Astrocyte of the hippocampus (primary cell): ENCODE measurements at regions not wholly inside any gene's neighbourhood (a gene's known extent, or its start where the extent isn't known, plus 50 kb on each side); places are given as distances from the start of the nearest gene placed in this dataset.
A peak's percentile ranks its signal among the peaks of the same experiment; 100 is the strongest.

ENCODE experiments used
- DNase-seq: peaks from one replicate; pipeline ENCODE4 v3.0.0; 2011; ENCODE audit warnings: low read depth, low spot score

DNA sequence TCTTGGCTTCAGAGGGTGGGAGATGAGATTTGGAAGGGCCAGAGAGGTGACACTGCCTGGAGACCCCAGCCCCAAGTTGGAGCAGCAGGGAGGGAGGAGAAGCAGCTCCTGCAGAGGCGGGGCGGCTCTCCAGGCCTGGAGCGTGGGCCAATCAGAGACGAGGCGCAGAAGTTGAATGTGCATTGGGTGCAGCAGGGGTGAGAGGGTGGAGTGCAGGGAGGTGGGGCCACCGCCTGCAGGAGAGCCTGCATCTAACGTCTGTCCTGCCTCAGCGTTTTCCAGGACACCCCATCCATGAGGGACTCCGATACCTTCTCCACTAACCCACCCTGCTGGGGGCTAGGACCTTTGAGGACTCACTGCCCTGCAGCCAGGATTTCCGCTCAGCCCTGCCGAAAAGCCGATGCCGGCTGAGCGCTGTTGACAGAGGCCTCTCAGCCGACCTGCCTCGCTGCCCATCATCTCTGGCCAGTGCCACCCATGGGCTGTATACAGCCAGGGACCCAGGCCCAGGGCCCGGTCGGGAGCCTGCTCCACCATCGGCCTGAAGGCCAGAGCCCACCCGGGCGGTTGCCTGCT, 146.2 kb downstream of the ENGASE start:
- DNase-seq, result no peak

DNA sequence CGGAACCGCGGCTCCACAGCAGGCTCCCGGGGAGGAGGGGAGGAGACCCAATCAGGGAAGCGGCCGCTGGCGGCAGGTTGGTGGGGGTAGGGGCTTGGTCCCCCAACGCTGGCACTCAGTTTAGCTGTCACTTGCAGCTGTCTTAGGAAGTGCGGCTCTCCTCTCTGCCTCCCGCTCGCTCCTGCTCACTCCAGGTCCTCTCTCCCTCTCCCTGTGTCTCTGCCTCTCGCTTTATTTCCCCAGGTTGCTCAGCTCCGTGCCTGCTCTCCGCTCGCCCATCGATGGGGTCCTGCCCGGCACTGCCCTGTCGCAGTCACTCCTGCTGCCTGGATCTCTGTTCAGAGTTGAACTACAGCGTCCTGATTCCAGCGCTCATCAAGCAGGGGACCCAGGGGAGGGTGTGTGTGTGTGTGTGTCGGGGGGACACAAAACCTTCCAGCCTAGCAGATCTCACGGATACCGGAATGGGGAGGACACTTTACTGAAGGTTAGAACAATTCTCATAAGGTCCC, 145.6 kb downstream of the ENGASE start:
- peak; percentile 3 for DNase-seq

DNA sequence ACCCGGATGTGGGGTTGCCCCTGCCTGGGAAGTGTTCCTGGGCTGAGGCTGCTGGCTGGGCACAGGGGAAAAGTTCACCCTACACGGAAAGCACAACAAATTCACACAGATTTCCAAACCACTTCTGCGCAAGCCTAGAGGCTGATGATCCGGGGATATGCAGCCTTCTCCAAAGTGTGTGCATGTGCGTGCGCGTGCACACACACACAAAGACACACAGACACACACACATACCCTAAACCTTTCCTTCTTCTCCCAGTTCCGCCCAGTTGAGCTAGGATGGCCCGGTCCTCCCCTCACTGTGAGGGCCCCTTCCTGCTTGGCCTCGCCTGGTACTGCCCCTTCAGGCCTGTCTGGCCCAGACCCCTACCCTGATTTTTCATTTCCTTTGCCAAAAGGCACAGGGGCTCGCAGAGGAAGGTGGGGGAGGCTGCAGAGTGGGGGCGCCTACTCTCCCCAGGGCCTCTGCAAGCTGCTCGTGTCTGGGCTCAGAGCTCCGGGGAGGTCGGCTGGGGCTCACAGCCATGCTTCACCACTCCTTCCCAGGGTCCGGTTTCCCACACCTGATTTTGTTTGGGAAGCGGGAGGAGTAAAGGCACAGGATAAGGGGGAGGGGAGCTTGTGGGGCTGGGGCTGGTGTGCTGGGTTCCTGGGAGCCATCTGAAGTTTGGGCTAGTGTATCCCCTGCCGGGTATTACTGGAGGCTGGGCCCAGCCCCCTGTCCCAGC, 144.7 kb downstream of the ENGASE start:
- DNase-seq, result no peak

DNA sequence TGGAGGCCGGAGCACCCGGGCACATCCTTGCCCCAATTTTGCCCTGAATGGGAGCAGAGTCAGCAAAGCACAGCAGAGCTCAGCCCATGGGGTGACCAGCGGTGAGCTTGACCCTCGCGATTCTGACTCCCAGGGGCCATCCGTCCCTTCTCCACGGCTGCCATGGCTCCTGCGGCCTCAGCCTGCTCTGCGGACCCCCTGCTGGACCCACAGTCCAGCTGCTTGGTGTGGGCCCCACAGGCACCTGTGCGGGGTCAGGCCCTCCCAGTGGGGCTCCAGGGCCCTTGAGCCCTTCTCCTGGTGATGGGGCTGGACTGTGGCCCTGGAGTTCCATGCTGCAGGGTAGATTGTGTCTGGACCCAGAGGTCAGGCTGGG, 144.2 kb downstream of the ENGASE start:
- DNase-seq, result no peak

DNA sequence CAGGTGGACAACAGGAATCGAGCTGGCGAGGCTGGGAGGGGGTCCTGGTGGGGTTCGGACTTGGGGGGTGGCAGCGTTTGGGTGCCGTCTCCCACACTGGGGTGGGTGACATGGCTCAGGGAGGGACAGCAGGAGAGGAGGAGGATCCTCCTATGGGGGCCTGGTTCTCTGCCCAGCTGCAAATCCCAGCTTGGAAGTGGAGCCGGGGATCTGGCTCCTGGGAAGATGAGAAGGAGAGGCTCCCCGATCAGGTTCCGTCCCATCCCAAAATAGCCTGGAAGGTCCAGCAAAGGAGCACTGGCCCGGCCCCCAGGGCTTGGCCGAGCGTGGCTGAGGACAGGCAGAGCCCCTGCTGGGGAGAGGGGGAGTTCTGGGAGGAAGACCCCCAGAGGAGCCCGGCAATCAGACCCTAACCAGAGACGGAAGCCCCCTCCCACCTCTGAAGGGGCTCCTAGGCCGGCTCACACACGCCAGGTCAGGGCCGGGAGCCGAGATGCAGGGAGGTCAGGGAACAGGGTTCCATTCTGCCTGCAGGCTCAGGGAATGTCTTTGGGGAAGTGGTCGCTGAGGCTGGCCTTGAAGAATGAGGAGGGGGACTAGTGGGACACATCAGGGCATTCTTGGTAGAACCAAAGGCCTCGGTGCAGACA, 143.7 kb downstream of the ENGASE start:
- DNase-seq, result no peak

DNA sequence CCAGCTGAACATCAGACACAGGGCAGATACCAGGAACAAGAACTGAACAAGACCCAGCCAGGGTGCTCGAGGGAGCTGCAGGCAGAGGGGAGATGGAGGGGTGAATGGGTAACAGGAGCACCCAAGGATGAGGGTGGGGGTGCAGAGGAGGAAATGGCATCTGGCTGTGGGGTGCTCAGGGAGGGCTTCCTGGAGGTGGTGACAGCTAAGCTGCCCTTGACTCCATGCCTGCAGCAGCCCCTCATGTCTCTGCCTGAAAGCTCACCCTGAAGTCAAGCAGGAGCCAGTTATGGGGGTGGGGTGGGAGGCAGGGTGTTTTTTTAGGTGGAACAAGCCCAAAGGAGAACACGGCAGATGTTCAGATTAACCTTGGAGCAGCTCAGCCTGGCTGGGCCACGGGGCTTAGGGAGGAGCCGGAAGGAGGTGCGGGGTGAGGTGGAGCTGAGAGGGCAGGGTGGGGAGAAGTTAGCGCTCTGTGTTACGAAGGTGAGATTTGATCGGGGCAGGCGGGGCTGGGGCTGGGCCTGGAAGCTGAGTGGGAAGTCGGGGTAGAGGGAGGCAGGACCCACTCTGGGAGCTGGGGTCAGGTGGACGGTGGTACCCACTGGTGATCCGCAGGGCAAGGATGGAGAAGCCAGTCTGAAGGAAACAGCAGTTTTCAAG, 143.0 kb downstream of the ENGASE start:
- no peak for DNase-seq

DNA sequence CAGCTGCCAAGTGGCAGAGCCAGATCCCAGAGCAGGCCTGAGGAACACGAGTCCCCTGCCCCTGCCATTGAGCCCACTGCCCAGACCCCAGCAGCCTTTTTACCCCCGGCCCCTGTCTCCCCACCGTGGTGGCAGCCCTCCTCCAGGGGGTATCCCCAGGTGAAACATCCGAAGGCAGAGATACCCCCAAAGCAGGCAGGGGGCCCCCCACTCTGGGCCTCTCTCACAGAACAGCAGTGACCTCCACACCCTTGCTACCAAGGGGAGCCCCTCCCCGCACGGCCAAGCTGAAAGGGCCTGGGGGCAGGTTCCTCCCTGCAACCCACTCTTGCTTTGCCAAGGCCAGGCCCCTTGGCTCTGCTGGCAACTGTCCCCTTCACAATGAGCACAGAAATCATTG, 142.2 kb downstream of the ENGASE start:
- no peak for DNase-seq

DNA sequence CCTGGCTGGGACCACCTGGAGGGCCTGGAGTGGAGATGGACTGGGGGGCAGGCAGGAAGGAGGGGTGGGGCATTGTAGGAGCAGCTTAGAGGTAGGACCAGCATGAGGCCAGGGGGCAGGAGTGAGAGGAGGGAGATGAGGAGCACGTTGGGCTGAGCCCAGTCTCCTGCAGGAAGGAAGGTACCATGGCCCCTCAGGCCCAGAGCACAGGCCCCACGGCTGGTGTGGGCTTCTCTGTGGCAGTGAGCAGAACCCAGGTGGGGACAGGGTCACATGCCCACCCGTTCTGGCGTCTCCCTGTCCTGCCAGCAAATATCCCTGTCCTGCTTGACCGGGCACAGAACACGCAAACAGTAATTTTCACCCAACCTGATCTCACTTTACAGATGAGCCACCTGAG, 141.8 kb downstream of the ENGASE start:
- DNase-seq, result no peak

DNA sequence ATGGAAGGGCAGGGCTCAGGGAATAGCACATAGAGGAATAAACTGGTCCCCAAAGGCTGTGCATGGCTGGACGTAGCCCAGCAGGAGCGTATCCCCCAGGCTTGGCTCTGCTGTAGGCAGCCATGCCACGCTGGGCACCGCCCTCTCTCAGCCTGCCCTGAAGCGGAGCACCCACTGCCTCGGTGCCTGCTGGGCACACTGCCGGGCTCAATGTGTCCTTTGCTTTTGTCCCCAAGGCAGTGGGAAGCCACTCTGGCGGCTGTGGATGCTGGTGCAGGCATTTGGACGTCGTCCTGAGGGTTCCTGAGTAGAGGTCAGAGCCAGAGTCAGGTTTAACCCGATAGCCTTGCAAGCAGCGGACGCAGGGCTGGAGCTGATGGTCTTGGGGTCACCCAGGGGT, 141.0 kb downstream of the ENGASE start:
- no peak for DNase-seq

DNA sequence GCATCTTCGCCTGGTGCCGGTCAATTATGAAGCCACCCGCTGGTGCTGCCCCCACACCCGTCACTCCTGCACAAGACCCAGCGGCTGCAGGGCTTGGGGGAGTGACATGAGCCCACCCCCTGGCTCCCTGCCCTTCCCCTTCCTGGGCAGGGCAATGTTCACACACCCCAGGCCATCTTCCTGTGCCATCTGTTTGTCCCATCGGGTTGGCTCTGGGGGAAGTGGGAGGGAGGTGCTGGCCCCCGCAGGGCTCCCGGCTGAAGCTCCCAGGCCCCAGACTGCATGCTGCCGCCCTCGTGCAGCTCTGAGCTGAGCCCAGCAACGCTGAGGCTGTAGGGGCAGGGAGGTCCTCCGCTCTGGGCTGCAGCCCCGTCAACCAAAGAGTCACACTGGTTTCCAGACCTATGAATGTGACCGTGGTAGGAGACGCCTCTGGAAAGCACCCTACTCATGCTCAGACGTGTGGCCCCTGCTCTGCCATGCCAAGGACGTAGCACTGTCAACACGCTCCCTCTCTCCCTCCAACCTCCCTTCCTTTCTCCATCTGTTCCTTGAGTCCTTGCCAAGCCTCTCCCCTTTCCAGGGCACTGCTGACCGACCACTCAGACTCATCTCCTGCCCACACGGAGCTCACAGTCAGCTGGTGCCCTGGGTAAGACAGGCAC, 140.4 kb downstream of the ENGASE start:
- no peak for DNase-seq

DNA sequence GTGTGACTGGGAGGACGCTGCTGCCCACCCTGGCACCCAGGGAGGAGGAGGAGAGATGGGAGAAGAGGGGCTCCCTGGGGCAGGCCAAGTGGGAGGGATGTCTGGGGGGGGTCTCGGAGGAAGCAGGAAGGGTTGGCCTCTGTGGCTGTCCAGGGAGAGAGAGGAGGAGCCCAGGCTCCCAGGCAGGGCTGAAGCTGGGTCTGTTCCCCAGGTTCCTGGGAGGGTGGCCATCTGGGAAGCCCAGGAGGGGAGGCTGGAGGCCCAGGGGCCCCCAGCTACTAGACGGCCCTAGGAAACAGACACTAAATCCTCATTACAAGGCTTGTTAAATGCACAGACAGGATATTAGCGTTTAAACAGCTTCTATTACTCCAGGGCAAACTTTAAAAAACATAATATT, 139.8 kb downstream of the ENGASE start:
- no peak for DNase-seq

DNA sequence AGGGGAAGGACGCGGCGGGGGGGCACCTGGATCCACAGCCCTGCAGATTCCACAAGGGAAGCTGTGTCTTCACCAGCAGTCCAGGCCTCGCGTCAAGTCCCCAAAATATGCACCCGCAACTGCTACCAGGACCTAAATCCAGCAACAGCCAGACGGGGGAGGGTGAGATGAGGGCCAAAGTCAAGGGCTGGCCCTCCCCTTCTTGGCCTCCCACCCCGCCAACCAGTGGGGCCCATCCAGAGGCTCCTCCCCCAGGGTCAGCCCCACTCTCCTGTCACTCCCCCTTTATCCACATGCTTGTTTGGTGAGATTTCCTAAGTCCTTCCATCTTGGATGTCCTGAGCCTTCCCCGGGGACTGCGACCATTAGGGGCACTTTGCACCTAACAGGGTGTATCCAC, 138.7 kb downstream of the ENGASE start:
- no peak for DNase-seq

DNA sequence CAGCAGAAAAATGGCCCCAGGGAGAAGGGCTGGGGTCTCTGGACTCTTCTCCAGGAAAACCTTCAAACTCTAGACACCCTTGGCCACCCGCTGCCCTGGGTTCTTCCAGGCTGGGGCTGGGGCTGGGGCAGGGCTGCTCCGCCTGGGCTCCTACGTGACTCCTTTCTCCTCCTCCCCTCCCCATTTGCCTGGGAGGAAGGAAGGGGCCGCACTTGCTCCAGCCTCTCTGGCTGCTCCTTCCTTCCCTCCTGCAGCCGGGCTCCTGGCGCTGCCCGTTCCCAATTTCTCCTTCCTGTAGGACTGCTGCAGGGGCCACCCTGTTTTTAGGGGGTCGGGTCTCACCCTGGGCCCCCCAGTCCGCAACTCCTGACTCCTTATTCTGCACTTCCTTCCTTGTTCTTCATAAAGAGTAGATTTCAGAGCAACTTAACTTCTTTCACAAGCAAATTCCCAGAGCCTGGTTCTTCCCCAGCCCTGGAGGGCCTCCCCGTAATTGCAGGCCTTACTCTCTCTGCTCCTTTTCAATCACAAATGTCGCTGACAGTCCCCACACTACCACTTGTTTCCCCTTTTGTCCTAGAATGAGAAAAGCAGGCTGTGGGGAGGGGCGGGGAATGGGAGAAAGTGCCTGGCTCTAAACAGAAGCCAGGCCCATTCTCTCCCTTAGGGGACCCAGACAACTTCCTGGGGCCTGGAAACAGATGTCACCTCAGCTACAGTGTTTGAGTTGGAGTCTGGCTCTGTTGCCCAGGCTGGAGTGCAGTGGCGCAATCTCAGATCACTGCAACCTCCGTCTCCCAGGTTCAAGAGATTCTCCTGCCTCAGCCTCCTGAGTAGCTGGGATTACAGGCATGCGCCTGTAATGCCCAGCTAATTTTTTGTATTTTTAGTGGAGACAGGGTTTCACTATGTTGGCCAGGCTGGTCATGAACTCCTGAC, 137.8 kb downstream of the ENGASE start:
- no peak for DNase-seq

DNA sequence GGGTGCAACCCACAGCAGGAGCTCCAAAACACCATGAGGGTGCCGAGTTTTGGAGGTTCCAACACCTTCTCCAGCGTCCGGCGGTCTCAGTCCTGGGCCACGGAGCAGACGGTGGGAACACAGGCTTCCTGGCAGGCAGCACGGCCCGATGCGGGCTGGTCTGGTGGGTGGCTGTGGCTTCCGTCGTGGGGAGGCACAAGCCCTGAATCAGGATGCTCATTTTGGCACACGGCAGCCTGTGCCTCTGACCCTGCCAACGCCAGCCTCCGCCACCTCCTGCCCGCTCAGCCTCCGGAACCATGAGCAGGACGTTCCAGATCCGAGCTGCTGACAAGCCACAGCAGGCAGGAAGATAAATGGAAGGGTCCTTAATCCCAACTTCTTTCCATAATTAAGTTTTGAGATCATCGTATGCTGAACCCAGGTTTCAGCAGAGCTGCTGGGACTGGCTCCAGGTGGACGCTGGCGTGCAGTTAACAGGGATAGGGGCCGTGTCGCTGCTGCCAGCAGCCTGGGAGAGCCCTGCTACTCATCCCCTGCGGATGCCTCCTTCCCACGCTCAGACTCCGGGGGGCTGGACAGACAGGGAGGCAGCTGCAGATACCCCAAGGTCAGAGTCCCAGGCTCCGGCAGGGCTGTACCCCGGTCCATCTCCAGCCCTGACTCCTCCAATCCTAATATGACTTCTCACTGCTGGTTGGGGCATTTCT, 136.6 kb downstream of the ENGASE start:
- DNase-seq, result no peak

DNA sequence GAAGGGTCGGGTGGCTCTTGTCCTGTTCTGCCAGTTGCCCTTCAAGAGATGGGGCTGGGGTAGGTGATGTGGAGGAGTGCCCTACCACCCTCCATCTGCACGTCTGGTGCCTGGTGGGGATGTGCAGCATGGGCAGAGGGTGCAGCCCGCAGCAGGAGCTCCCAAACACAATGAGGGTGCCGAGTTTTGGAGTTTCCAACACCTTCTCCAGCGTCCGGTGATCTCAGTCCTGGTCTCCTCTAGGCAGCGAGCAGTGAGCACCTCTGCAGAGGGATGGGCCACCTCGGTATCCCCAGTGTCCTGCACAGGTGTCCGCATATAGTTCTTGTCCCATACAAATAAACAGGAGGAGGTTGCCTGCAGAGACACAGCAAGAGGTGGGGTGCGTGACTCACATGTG, 136.0 kb downstream of the ENGASE start:
- DNase-seq, result no peak

DNA sequence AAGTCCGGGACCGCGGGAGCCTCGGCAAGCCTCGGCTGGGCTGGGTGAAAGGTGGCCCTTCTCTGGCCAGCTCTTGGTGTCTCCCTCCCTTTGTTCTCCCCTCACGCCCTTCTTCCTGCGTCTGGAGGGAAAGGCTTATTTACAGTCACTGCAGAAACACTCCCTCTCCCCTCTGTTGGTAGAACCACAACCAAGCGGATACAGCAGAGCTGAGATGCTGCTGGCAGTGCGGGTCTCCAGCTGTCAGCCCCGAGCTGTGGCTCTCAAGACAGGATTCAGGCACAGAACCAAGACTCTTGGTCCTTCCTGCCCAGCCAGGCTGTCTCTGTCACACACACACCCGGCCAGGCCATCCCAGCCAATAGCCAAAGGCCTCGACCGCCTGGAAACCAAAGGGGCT, 133.3 kb downstream of the ENGASE start:
- no peak for DNase-seq

DNA sequence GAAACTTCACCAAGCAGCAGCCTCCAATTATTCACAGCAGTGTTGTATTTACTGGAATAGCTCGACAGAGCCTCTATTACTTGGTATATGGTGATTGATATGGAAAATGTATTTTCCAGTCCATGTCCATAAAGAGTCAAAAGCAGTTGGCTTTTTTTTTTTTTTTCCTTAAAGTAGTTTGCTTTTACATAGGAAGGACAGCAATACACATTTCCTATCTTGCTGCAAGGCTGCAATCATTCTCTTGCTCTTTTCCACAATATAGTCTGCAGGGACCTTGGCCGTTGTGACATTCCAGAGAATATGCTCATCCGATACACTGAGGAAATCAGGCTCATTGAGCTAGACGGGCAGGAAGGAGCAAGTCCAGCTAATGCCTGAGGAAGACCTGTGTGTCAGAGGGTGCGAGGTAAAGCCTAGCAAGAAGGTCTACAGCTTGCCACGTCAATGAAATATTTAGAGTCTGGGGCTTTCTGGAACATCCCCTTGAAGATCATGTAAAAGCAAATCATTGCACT, 131.1 kb downstream of the ENGASE start:
- DNase-seq, result no peak

DNA sequence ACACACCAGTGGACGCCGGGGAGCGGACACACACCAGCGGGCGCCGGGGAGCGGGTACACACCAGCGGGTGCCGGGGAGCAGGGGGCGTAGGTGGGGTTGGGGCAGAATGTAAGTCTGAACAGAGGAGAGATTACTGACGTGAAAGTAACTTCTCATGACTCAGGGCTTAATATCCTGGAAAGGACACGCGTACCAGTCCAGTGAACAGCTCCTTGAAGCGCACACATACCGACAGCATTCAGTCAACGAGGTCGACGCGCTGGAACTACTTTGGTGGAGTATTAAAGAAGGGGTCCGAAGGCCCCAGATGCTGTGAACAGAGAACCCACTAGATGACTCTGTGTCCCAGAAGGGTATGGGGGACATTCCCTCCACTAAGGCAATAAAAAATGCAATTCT, 129.6 kb downstream of the ENGASE start:
- DNase-seq, result no peak

DNA sequence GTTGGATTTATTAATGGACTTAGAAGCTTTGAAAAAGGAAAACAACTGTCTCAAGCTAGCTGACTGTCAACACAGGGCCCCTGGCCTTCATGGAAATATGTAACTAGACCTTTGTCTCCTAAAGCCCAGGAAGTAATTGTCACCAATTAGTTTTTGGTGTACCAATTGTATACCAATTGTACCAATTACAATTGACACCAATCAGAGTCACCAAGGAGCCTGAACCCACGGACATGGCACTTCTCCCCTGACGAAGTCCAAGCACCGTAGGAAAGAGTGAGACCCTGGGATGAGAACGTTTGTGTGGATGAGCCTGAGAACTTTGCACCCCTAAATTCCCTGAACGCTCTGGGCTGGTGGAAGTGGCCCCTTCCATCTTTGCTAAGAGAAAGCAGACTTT, 129.0 kb downstream of the ENGASE start:
- no peak for DNase-seq

DNA sequence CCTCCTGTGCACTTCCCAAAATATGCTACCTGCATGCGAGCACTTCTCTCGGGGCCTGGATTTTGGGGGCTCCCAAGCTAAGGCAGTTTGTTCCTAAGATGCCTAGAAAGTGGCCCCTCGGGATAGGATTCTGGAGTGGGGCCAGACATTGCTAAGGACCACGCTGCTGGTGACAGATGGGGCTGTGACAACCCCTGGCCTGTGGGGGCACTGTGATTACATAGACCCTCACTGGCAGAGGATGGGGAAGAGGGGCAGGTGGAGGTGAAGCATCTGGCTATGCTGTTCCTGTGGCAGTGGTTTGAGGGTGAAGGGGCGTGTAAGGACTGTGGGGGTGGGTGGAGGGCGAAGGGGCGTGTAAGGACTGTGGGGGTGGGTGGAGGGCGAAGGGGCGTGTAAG, 128.4 kb downstream of the ENGASE start:
- DNase-seq, result no peak
